ENCODE measurements at regions not wholly inside any gene's neighbourhood (a gene's known extent, or its start where the extent isn't known, plus 50 kb on each side); places are given as distances from the start of the nearest gene placed in this dataset.

- H3K4me2 ChIP-seq, result no peak overlapping the region
- intact Hi-C loops (cut with micrococcal nuclease; ENCODE audit: unreplicated experiment), result no loop called here
- H3F3A ChIP-seq (ENCODE audit: insufficient read depth, low read depth), result peaks cover 14% of the 10 kb centered on the region; the same call in 1 of the 2 replicates
- no peaks in the 10 kb centered on the region for H3K9me2 ChIP-seq (ENCODE audit: insufficient read depth)
- TF ChIP-seq CTCF (conservative IDR thresholded peaks at IDR 0.05), result no peak
- TF ChIP-seq EZH2 (IDR thresholded peaks at IDR 0.05; ENCODE audit: low read depth), result no peak
- no peak overlapping the region for H3K4me3 ChIP-seq
- peaks cover 12% of the 10 kb centered on the region for H3K4me1 ChIP-seq (replicated peaks; ENCODE audit: insufficient read depth)
- no TSS peak for BruUV-seq (replicated peaks)
- no peaks in the 10 kb centered on the region for H3K27me3 ChIP-seq (ENCODE audit: insufficient read depth, low read depth)
- H2AFZ ChIP-seq, result no peak overlapping the region
- CTCF ChIA-PET, result no interaction called here
- H3K36me3 ChIP-seq (ENCODE audit: low read depth), result no peaks in the 10 kb centered on the region
- H3K27ac ChIP-seq, result no peak overlapping the region
- H3K79me2 ChIP-seq (ENCODE audit: low read depth), result no peaks in the 10 kb centered on the region
- no peak for DNase-seq
- no peaks in the 10 kb centered on the region for H4K20me1 ChIP-seq (ENCODE audit: insufficient read depth)
- H3K9me3 ChIP-seq (ENCODE audit: insufficient read depth, low read depth), result no peaks in the 10 kb centered on the region
- POLR2A ChIA-PET (ENCODE audit: unreplicated experiment), result no interaction called here
These were observed 105.6 kb downstream of the POSTN start for GRCh38 chr13:37492741-37493514.

- H3K27ac ChIP-seq, result no peak overlapping the region
- H3K4me2 ChIP-seq, result no peak overlapping the region
- no peaks in the 10 kb centered on the region for H3K36me3 ChIP-seq (ENCODE audit: low read depth)
- H3K27me3 ChIP-seq (ENCODE audit: insufficient read depth, low read depth), result no peaks in the 10 kb centered on the region
- no peak for DNase-seq
- H3K4me1 ChIP-seq (replicated peaks; ENCODE audit: insufficient read depth), result peaks cover 12% of the 10 kb centered on the region
- BruUV-seq (replicated peaks), result no TSS peak
- ChIA-PET POLR2A (ENCODE audit: unreplicated experiment) (no interaction called here), CTCF (no interaction called here)
- H3K9me3 ChIP-seq (ENCODE audit: insufficient read depth, low read depth), result no peaks in the 10 kb centered on the region
- H3K4me3 ChIP-seq, result no peak overlapping the region
- intact Hi-C loops (cut with micrococcal nuclease; ENCODE audit: unreplicated experiment), result no loop called here
- H4K20me1 ChIP-seq (ENCODE audit: insufficient read depth), result no peaks in the 10 kb centered on the region
- peaks cover 14% of the 10 kb centered on the region; the same call in 1 of the 2 replicates for H3F3A ChIP-seq (ENCODE audit: insufficient read depth, low read depth)
- H2AFZ ChIP-seq, result no peak overlapping the region
- H3K9me2 ChIP-seq (ENCODE audit: insufficient read depth), result no peaks in the 10 kb centered on the region
- TF ChIP-seq EZH2 (IDR thresholded peaks at IDR 0.05; ENCODE audit: low read depth) (no peak), CTCF (conservative IDR thresholded peaks at IDR 0.05) (no peak)
- H3K79me2 ChIP-seq (ENCODE audit: low read depth), result no peaks in the 10 kb centered on the region
These were observed 106.5 kb downstream of the POSTN start for GRCh38 chr13:37492075-37492474.

GRCh38 chr13:37491661-37492060 lies 106.9 kb downstream of the POSTN start:
- H3K4me1 ChIP-seq (replicated peaks; ENCODE audit: insufficient read depth), result peaks cover 12% of the 10 kb centered on the region
- no peaks in the 10 kb centered on the region for H4K20me1 ChIP-seq (ENCODE audit: insufficient read depth)
- H3K79me2 ChIP-seq (ENCODE audit: low read depth), result no peaks in the 10 kb centered on the region
- BruUV-seq (replicated peaks), result no TSS peak
- peaks cover 14% of the 10 kb centered on the region; the same call in 1 of the 2 replicates for H3F3A ChIP-seq (ENCODE audit: insufficient read depth, low read depth)
- H3K9me3 ChIP-seq (ENCODE audit: insufficient read depth, low read depth), result no peaks in the 10 kb centered on the region
- ChIA-PET POLR2A (ENCODE audit: unreplicated experiment) (no interaction called here), CTCF (no interaction called here)
- H3K36me3 ChIP-seq (ENCODE audit: low read depth), result no peaks in the 10 kb centered on the region
- intact Hi-C loops (cut with micrococcal nuclease; ENCODE audit: unreplicated experiment), result no loop called here
- no peak overlapping the region for H3K4me2 ChIP-seq
- no peak for DNase-seq
- H3K9me2 ChIP-seq (ENCODE audit: insufficient read depth), result no peaks in the 10 kb centered on the region
- H2AFZ ChIP-seq, result no peak overlapping the region
- TF ChIP-seq CTCF (conservative IDR thresholded peaks at IDR 0.05), result no peak
- no peak for TF ChIP-seq EZH2 (IDR thresholded peaks at IDR 0.05; ENCODE audit: low read depth)
- H3K27ac ChIP-seq, result no peak overlapping the region
- H3K27me3 ChIP-seq (ENCODE audit: insufficient read depth, low read depth), result no peaks in the 10 kb centered on the region
- no peak overlapping the region for H3K4me3 ChIP-seq
